ENCODE measurements at regions not wholly inside any gene's neighbourhood (a gene's known extent, or its start where the extent isn't known, plus 50 kb on each side); places are given as distances from the start of the nearest gene placed in this dataset.

GRCh38 chrX:131821945-131822622 lies 201.0 kb upstream of the STK26 start:
- peak overlapping the region; percentile 49 for H3K4me2 ChIP-seq (ENCODE audit: insufficient read depth, low read length)
- DNase-seq (ENCODE audit: insufficient read length, low spot score, missing footprints) = peak; percentile 73

GRCh38 chrX:131826572-131826971 lies 196.5 kb upstream of the STK26 start:
- Histone ChIP-seq H4K20me1 (ENCODE audit: insufficient read depth, low read length) (no peaks in the 10 kb centered on the region), H2AFZ (ENCODE audit: low read length) (no peak overlapping the region), H3K27ac (ENCODE audit: low read depth, low read length) (no peak overlapping the region), H3K9me3 (ENCODE audit: low read depth, low read length) (no peaks in the 10 kb centered on the region), H3K36me3 (ENCODE audit: insufficient read depth, low read length) (no peaks in the 10 kb centered on the region), H3K4me2 (ENCODE audit: insufficient read depth, low read length) (no peak overlapping the region), H3K27me3 (ENCODE audit: insufficient read depth, low read length) (peaks cover 4% of the 10 kb centered on the region), H3K79me2 (ENCODE audit: insufficient read depth, low read length) (no peaks in the 10 kb centered on the region), H3K4me3 (ENCODE audit: insufficient read depth, low read length) (no peak overlapping the region), H3K4me1 (ENCODE audit: insufficient read depth, low read length) (no peaks in the 10 kb centered on the region)
- DNase-seq (ENCODE audit: insufficient read length, low spot score, missing footprints) = no peak
- TF ChIP-seq CTCF (IDR thresholded peaks at IDR 0.05; ENCODE audit: extremely low read depth, low read depth, low read length) = no peak

More at GRCh38 chrX:131821945-131822622, 201.0 kb upstream of the STK26 start:
- Histone ChIP-seq H3K27me3 (ENCODE audit: insufficient read depth, low read length) (peaks cover 4% of the 10 kb centered on the region), H3K4me1 (ENCODE audit: insufficient read depth, low read length) (no peaks in the 10 kb centered on the region), H3K36me3 (ENCODE audit: insufficient read depth, low read length) (no peaks in the 10 kb centered on the region), H2AFZ (ENCODE audit: low read length) (peak overlapping the region; percentile 91), H3K79me2 (ENCODE audit: insufficient read depth, low read length) (no peaks in the 10 kb centered on the region), H3K4me3 (ENCODE audit: insufficient read depth, low read length) (peak overlapping the region; percentile 75), H4K20me1 (ENCODE audit: insufficient read depth, low read length) (no peaks in the 10 kb centered on the region), H3K9me3 (ENCODE audit: low read depth, low read length) (no peaks in the 10 kb centered on the region), H3K27ac (ENCODE audit: low read depth, low read length) (peak overlapping the region; percentile 83)
- TF ChIP-seq CTCF (IDR thresholded peaks at IDR 0.05; ENCODE audit: extremely low read depth, low read depth, low read length) = peak; percentile 49

- no peak overlapping the region for H3K27ac ChIP-seq (ENCODE audit: low read depth, low read length)
- peak; percentile 29 for TF ChIP-seq CTCF (IDR thresholded peaks at IDR 0.05; ENCODE audit: extremely low read depth, low read depth, low read length)
- no peak overlapping the region for H3K4me3 ChIP-seq (ENCODE audit: insufficient read depth, low read length)
- no peaks in the 10 kb centered on the region for H3K4me1 ChIP-seq (ENCODE audit: insufficient read depth, low read length)
- H3K79me2 ChIP-seq (ENCODE audit: insufficient read depth, low read length) = no peaks in the 10 kb centered on the region
- H3K36me3 ChIP-seq (ENCODE audit: insufficient read depth, low read length) = no peaks in the 10 kb centered on the region
- no peak overlapping the region for H3K4me2 ChIP-seq (ENCODE audit: insufficient read depth, low read length)
- peaks cover 4% of the 10 kb centered on the region for H3K27me3 ChIP-seq (ENCODE audit: insufficient read depth, low read length)
- no peak for DNase-seq (ENCODE audit: insufficient read length, low spot score, missing footprints)
- no peaks in the 10 kb centered on the region for H3K9me3 ChIP-seq (ENCODE audit: low read depth, low read length)
- no peak overlapping the region for H2AFZ ChIP-seq (ENCODE audit: low read length)
- H4K20me1 ChIP-seq (ENCODE audit: insufficient read depth, low read length) = no peaks in the 10 kb centered on the region
Observed at GRCh38 chrX:131827935-131828334, 195.2 kb upstream of the STK26 start.

GRCh38 chrX:131828482-131828881 lies 194.6 kb upstream of the STK26 start:
- Histone ChIP-seq H4K20me1 (ENCODE audit: insufficient read depth, low read length) (no peaks in the 10 kb centered on the region), H3K36me3 (ENCODE audit: insufficient read depth, low read length) (no peaks in the 10 kb centered on the region), H3K27ac (ENCODE audit: low read depth, low read length) (no peak overlapping the region), H3K9me3 (ENCODE audit: low read depth, low read length) (no peaks in the 10 kb centered on the region), H3K4me2 (ENCODE audit: insufficient read depth, low read length) (no peak overlapping the region), H3K27me3 (ENCODE audit: insufficient read depth, low read length) (peaks cover 4% of the 10 kb centered on the region), H3K4me1 (ENCODE audit: insufficient read depth, low read length) (no peaks in the 10 kb centered on the region), H3K79me2 (ENCODE audit: insufficient read depth, low read length) (no peaks in the 10 kb centered on the region), H3K4me3 (ENCODE audit: insufficient read depth, low read length) (no peak overlapping the region), H2AFZ (ENCODE audit: low read length) (no peak overlapping the region)
- DNase-seq (ENCODE audit: insufficient read length, low spot score, missing footprints) = no peak
- no peak for TF ChIP-seq CTCF (IDR thresholded peaks at IDR 0.05; ENCODE audit: extremely low read depth, low read depth, low read length)

Measured in osteoblast (primary cell).